Thoracic aorta (tissue), 2 donors: ENCODE measurements at regions not wholly inside any gene's neighbourhood (a gene's known extent, or its start where the extent isn't known, plus 50 kb on each side); places are given as distances from the start of the nearest gene placed in this dataset.

Experiments used
- ATAC-seq: fragments of 150-250 bp; one replicate; pipeline ENCODE4 v1.8.0; 2017; ENCODE audit warnings: low read depth; ENCODE audit not compliant: insufficient number of reproducible peaks, low FRiP score
- DNase-seq: peaks from one replicate; pipeline ENCODE4 v3.0.0-alpha.2; 2020; ENCODE audit warnings: low spot score
- H3K27ac ChIP-seq, 2 donors: fragments of 200-600 bp; sonication (generic); 1 replicate in 1 of 2; 2 replicates in 1 of 2; pipeline ENCODE4 v1.5.1; 2016; ENCODE audit warnings: mild to moderate bottlenecking in 2 of 2, moderate library complexity in 2 of 2
- H3K27me3 ChIP-seq: fragments of 200-600 bp; sonication (generic); replicated peaks from 2 replicates; pipeline ENCODE4 v1.6.0; 2016; ENCODE audit warnings: mild to moderate bottlenecking; ENCODE audit not compliant: insufficient read depth
- H3K36me3 ChIP-seq: fragments of 200-600 bp; sonication (generic); one replicate; pipeline ENCODE4 v1.5.1; 2016
- H3K4me1 ChIP-seq, 2 donors: fragments of 200-600 bp; sonication (generic); 1 replicate in 1 of 2; 2 replicates in 1 of 2; pipeline versions ENCODE4 v1.5.1 to v1.6.0; 2016; ENCODE audit warnings: low read depth in 2 of 2, mild to moderate bottlenecking in 1 of 2; ENCODE audit not compliant: control insufficient read depth in 1 of 2
- H3K4me3 ChIP-seq: fragments of 200-600 bp; sonication (generic); 2 replicates; pipeline ENCODE4 v1.5.1; 2016; ENCODE audit warnings: mild to moderate bottlenecking
- H3K9me3 ChIP-seq: fragments of 200-600 bp; sonication (generic); 2 replicates; pipeline ENCODE4 v1.5.1; 2016
- CTCF ChIP-seq: fragments of 200-600 bp; sonication (generic); IDR thresholded peaks from one replicate; pipeline ENCODE4 v1.5.1; 2019; ENCODE audit warnings: antibody characterized with exemption

- DNase-seq (no peak), ATAC-seq (no peak)
- no peak overlapping the region for H3K4me3 ChIP-seq
- H3K27me3 ChIP-seq = no peaks in the 10 kb centered on the region
- H3K4me1 ChIP-seq = peaks cover 2 to 10% of the 10 kb centered on the region in 2 donors
- no peak for TF ChIP-seq CTCF
- H3K27ac ChIP-seq = no peak overlapping the region
- H3K9me3 ChIP-seq = no peaks in the 10 kb centered on the region
- H3K36me3 ChIP-seq = no peaks in the 10 kb centered on the region
These were observed 143.7 kb downstream of the ACTBL2 start for GRCh38 chr5:57338868-57339340.

- Histone ChIP-seq H3K4me1 (peaks cover 2 to 10% of the 10 kb centered on the region in 2 donors), H3K4me3 (no peak overlapping the region), H3K36me3 (no peaks in the 10 kb centered on the region), H3K27me3 (no peaks in the 10 kb centered on the region), H3K27ac (no peak overlapping the region), H3K9me3 (no peaks in the 10 kb centered on the region)
- no peak for DNase-seq
- no peak for TF ChIP-seq CTCF
- ATAC-seq = no peak
These were observed 144.3 kb downstream of the ACTBL2 start for GRCh38 chr5:57338068-57338867.

GRCh38 chr5:57335092-57335660 is 147.4 kb downstream of the ACTBL2 start:
- Histone ChIP-seq H3K36me3 (no peaks in the 10 kb centered on the region), H3K27me3 (no peaks in the 10 kb centered on the region), H3K9me3 (no peaks in the 10 kb centered on the region), H3K4me3 (no peak overlapping the region), H3K4me1 (peaks cover 2 to 19% of the 10 kb centered on the region in 2 donors), H3K27ac (peak overlapping the region in 1 of 2 donors; percentile 28)
- ATAC-seq (no peak), DNase-seq (no peak)
- no peak for TF ChIP-seq CTCF

GRCh38 chr5:57334475-57334874 is 148.1 kb downstream of the ACTBL2 start:
- no peak for TF ChIP-seq CTCF
- no peak for DNase-seq
- Histone ChIP-seq H3K36me3 (no peaks in the 10 kb centered on the region), H3K27ac (peak overlapping the region in 1 of 2 donors; percentile 28), H3K4me3 (no peak overlapping the region), H3K9me3 (no peaks in the 10 kb centered on the region), H3K27me3 (no peaks in the 10 kb centered on the region), H3K4me1 (peaks cover 2 to 19% of the 10 kb centered on the region in 2 donors)
- no peak for ATAC-seq

GRCh38 chr5:57332361-57332760 is 150.2 kb downstream of the ACTBL2 start:
- Histone ChIP-seq H3K27me3 (no peaks in the 10 kb centered on the region), H3K9me3 (no peaks in the 10 kb centered on the region), H3K27ac (no peak overlapping the region), H3K4me3 (no peak overlapping the region), H3K36me3 (no peaks in the 10 kb centered on the region), H3K4me1 (peaks cover 2 to 19% of the 10 kb centered on the region in 2 donors)
- no peak for DNase-seq
- no peak for TF ChIP-seq CTCF
- ATAC-seq = no peak
